ENCODE measurements at regions not wholly inside any gene's neighbourhood (a gene's known extent, or its start where the extent isn't known, plus 50 kb on each side); places are given as distances from the start of the nearest gene placed in this dataset.

DNA sequence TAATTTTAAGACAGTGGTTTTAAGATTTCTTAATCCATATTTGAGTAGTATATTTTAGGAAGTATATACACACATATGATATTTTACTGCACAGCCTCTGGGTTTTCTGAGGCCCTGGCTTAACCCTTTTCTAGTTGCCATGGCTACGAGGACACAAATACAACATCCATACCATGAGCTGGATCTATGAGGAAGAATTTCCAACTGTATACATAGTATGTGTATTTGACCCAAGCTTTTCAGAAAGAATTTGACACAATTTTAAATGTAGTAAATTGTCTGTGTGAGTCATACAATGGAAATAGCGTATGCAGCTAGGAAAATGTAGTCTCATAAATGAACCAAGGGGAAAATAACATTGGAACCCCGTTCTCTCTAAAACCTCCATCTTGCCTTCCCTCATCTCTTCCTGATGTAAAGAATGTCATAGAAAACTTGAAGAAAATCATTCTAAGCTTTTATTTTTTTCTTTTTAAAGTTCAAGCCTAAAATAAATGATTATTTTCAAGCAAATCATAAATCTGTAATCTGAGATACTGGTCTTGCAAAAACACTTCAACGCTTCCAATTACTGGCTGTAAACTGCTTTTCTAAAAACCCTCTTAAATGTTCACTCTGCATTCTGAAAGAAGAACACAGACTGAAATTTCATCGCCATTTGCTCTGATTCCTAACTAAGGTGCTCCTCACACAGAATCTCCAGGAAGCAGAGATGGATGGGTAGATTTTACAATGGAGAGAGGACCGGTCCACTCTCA is 172.4 kb downstream of the LACC1 start:
- TF ChIP-seq POLR2A (IDR thresholded peaks at IDR 0.05): no peak
- TF ChIP-seq, protein P1, sequence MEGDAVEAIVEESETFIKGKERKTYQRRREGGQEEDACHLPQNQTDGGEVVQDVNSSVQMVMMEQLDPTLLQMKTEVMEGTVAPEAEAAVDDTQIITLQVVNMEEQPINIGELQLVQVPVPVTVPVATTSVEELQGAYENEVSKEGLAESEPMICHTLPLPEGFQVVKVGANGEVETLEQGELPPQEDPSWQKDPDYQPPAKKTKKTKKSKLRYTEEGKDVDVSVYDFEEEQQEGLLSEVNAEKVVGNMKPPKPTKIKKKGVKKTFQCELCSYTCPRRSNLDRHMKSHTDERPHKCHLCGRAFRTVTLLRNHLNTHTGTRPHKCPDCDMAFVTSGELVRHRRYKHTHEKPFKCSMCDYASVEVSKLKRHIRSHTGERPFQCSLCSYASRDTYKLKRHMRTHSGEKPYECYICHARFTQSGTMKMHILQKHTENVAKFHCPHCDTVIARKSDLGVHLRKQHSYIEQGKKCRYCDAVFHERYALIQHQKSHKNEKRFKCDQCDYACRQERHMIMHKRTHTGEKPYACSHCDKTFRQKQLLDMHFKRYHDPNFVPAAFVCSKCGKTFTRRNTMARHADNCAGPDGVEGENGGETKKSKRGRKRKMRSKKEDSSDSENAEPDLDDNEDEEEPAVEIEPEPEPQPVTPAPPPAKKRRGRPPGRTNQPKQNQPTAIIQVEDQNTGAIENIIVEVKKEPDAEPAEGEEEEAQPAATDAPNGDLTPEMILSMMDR (IDR thresholded peaks at IDR 0.05): no peak

Measured in tibial nerve (tissue), 3 donors.